ENCODE measurements at regions not wholly inside any gene's neighbourhood (a gene's known extent, or its start where the extent isn't known, plus 50 kb on each side); places are given as distances from the start of the nearest gene placed in this dataset.

- no peak for TF ChIP-seq SAP30 (IDR thresholded peaks at IDR 0.05; ENCODE audit: insufficient read depth, insufficient replicate concordance, low read length)
Observed at GRCh38 chr12:93174048-93174447, 203.7 kb upstream of the NUDT4 start (continued).

Data from H1 (cell line).